ENCODE measurements at regions not wholly inside any gene's neighbourhood (a gene's known extent, or its start where the extent isn't known, plus 50 kb on each side); places are given as distances from the start of the nearest gene placed in this dataset.

GRCh38 chr18:10310626-10311025 lies 143.8 kb upstream of the APCDD1 start:
- no peak for TF ChIP-seq POLR2A (IDR thresholded peaks at IDR 0.05; ENCODE audit: low read depth, low read length)
- no peak for TF ChIP-seq MAFK (IDR thresholded peaks at IDR 0.05; ENCODE audit: low read depth, low read length)
- TF ChIP-seq CTCF (conservative IDR thresholded peaks at IDR 0.05; ENCODE audit: low read depth, low read length) = no peak
- no peak for TF ChIP-seq RFX5 (IDR thresholded peaks at IDR 0.05; ENCODE audit: low read depth, low read length)
- TF ChIP-seq USF2 (IDR thresholded peaks at IDR 0.05; ENCODE audit: low read depth, low read length) = no peak
- no peak for TF ChIP-seq RAD21 (IDR thresholded peaks at IDR 0.05; ENCODE audit: low read length)
- TF ChIP-seq NFE2L2 (IDR thresholded peaks at IDR 0.05; ENCODE audit: low read depth, low read length) = no peak
- no peak for TF ChIP-seq CHD1 (IDR thresholded peaks at IDR 0.05; ENCODE audit: low read depth, low read length)
- no peak for TF ChIP-seq SMC3 (IDR thresholded peaks at IDR 0.05; ENCODE audit: low read depth, low read length)

All from IMR-90 (cell line).